ENCODE measurements at regions not wholly inside any gene's neighbourhood (a gene's known extent, or its start where the extent isn't known, plus 50 kb on each side); places are given as distances from the start of the nearest gene placed in this dataset.

DNA sequence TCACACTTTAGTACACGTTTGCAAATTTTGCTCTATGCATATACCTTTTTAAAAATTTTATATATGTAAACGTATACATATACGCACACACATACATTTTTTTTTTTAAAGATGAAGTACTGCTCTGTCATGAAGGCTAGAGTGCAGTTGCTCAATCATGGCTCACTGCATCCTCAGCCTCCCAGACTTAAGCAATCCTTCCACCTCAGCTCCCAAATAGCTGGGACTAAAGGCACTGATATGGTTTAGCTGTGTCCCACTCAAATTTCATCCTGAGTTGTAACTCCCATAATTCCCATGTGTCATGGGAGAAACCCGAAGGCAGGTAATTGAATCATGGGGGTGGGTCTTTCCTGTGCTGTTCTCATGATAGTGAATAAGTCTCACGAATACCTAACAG, 220.8 kb upstream of the CAND1 start:
- TF ChIP-seq, protein P1, sequence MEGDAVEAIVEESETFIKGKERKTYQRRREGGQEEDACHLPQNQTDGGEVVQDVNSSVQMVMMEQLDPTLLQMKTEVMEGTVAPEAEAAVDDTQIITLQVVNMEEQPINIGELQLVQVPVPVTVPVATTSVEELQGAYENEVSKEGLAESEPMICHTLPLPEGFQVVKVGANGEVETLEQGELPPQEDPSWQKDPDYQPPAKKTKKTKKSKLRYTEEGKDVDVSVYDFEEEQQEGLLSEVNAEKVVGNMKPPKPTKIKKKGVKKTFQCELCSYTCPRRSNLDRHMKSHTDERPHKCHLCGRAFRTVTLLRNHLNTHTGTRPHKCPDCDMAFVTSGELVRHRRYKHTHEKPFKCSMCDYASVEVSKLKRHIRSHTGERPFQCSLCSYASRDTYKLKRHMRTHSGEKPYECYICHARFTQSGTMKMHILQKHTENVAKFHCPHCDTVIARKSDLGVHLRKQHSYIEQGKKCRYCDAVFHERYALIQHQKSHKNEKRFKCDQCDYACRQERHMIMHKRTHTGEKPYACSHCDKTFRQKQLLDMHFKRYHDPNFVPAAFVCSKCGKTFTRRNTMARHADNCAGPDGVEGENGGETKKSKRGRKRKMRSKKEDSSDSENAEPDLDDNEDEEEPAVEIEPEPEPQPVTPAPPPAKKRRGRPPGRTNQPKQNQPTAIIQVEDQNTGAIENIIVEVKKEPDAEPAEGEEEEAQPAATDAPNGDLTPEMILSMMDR (IDR thresholded peaks at IDR 0.05) = no peak
- TF ChIP-seq SIN3A (IDR thresholded peaks at IDR 0.05; ENCODE audit: borderline replicate concordance, insufficient read depth, low read depth, low read length) = no peak

Measured in Panc1 (cell line).